HCT116 (cell line): ENCODE measurements at regions not wholly inside any gene's neighbourhood (a gene's known extent, or its start where the extent isn't known, plus 50 kb on each side); places are given as distances from the start of the nearest gene placed in this dataset.

Experiments used
- CTCF ChIP-seq, 3 experiments: fragments of 200-600 bp in 1 of 3; sonication (generic) in 1 of 3; IDR thresholded peaks in 2 of 3; conservative IDR thresholded peaks in 1 of 3; 2 replicates each; pipeline ENCODE4 v1.5.1; 2012 to 2017; ENCODE audit warnings: low read depth in 2 of 3, low read length in 2 of 3, antibody characterized with exemption in 1 of 3, borderline replicate concordance in 1 of 3, control low read depth in 1 of 3, mild to moderate bottlenecking in 1 of 3, mixed read lengths in 1 of 3, mixed run types in 1 of 3, moderate library complexity in 1 of 3; ENCODE audit not compliant: insufficient read depth in 1 of 3
- EZH2 ChIP-seq: fragments of 200-600 bp; sonication (generic); IDR thresholded peaks from 2 replicates; pipeline ENCODE4 v1.6.1; 2017; ENCODE audit warnings: antibody characterized with exemption, mixed run types
- EZH2phosphoT487 ChIP-seq: fragments of 200-600 bp; IDR thresholded peaks from 2 replicates; pipeline ENCODE4 v1.6.1; 2018; ENCODE audit warnings: antibody characterized with exemption, borderline replicate concordance
- FOSL1 ChIP-seq: IDR thresholded peaks from 2 replicates; pipeline ENCODE4 v1.6.1; 2012; ENCODE audit warnings: low read depth
- MAX ChIP-seq: IDR thresholded peaks from 2 replicates; pipeline ENCODE4 v1.6.1; 2012
- POLR2A ChIP-seq: IDR thresholded peaks from 2 replicates; pipeline ENCODE4 v1.7.0; 2011; ENCODE audit warnings: borderline replicate concordance; ENCODE audit not compliant: insufficient read depth, insufficient read length; ENCODE audit errors: extremely low read depth
- REST ChIP-seq: IDR thresholded peaks from 2 replicates; pipeline ENCODE4 v1.6.1; 2012; ENCODE audit warnings: low read depth
- SIN3A ChIP-seq: IDR thresholded peaks from 2 replicates; pipeline ENCODE4 v1.6.1; 2012; ENCODE audit warnings: low read depth
- YY1 ChIP-seq: IDR thresholded peaks from 2 replicates; pipeline ENCODE4 v1.6.1; 2011; ENCODE audit warnings: low read length, low read depth, moderate library complexity, mild to moderate bottlenecking; ENCODE audit not compliant: insufficient replicate concordance; ENCODE audit errors: extremely low read depth
- ZNF274 ChIP-seq: fragments of 200-500 bp; sonication (Bioruptor generic); IDR thresholded peaks from 2 replicates; pipeline ENCODE4 v1.6.1; 2014; ENCODE audit warnings: mild to moderate bottlenecking, low read depth, low read length, inconsistent platforms

GRCh38 chr14:89481196-89481595 is 64.2 kb upstream of the FOXN3 start:
- TF ChIP-seq EZH2: no peak
- TF ChIP-seq ZNF274: no peak
- TF ChIP-seq CTCF (IDR thresholded peaks at IDR 0.05 in 2 of 3, conservative IDR thresholded peaks at IDR 0.05 in 1 of 3; ENCODE audit: borderline replicate concordance in 1 of 3, insufficient read depth in 1 of 3, low read depth in 2 of 3, low read length in 2 of 3): no peak
- no peak for TF ChIP-seq MAX
- TF ChIP-seq REST: no peak
- no peak for TF ChIP-seq SIN3A
- no peak for TF ChIP-seq EZH2phosphoT487
- TF ChIP-seq YY1: no peak
- TF ChIP-seq POLR2A: no peak
- TF ChIP-seq FOSL1: no peak
